ENCODE measurements at regions not wholly inside any gene's neighbourhood (a gene's known extent, or its start where the extent isn't known, plus 50 kb on each side); places are given as distances from the start of the nearest gene placed in this dataset.
A peak's percentile ranks its signal among the peaks of the same experiment; 100 is the strongest.

- H3K27me3 ChIP-seq (replicated peaks; ENCODE audit: control insufficient read depth, insufficient read depth, low read length), result no peaks in the 10 kb centered on the region
- DNase-seq (ENCODE audit: extremely low read depth, insufficient read length), result no peak
- TF ChIP-seq, protein P1, sequence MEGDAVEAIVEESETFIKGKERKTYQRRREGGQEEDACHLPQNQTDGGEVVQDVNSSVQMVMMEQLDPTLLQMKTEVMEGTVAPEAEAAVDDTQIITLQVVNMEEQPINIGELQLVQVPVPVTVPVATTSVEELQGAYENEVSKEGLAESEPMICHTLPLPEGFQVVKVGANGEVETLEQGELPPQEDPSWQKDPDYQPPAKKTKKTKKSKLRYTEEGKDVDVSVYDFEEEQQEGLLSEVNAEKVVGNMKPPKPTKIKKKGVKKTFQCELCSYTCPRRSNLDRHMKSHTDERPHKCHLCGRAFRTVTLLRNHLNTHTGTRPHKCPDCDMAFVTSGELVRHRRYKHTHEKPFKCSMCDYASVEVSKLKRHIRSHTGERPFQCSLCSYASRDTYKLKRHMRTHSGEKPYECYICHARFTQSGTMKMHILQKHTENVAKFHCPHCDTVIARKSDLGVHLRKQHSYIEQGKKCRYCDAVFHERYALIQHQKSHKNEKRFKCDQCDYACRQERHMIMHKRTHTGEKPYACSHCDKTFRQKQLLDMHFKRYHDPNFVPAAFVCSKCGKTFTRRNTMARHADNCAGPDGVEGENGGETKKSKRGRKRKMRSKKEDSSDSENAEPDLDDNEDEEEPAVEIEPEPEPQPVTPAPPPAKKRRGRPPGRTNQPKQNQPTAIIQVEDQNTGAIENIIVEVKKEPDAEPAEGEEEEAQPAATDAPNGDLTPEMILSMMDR (IDR thresholded peaks at IDR 0.05; ENCODE audit: insufficient read depth, low read length, poor library complexity, severe bottlenecking), result peak; percentile 63
Measured at GRCh38 chr3:8301977-8302735, 199.5 kb upstream of the LMCD1 start.

DNA sequence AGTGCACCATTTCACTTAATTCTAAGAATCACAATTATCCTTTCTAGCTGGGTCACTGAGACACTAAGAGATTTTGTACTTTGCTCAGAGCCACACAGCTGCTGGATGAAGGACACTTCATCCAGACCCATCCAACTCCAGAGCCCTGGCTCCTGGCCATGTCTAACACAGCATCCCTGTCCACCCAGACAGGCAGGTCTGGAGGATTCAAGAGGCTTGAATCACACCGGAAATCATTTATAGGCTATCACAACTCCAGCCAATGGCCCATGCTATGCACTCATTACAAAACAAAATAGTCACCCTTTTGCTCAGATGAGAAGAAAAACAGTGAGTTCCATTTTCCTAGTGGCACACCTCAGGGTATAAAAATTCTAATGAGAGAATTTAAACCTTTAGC lies 198.2 kb upstream of the LMCD1 start:
- no peaks in the 10 kb centered on the region for H3K27me3 ChIP-seq (replicated peaks; ENCODE audit: control insufficient read depth, insufficient read depth, low read length)
- H3K4me3 ChIP-seq (replicated peaks; ENCODE audit: low read depth, low read length), result no peak overlapping the region
- no peak for DNase-seq (ENCODE audit: extremely low read depth, insufficient read length)
- no peaks in the 10 kb centered on the region for H3K36me3 ChIP-seq (ENCODE audit: control insufficient read depth, insufficient read depth, low read length)
- TF ChIP-seq, protein P1 (IDR thresholded peaks at IDR 0.05; ENCODE audit: insufficient read depth, low read length, poor library complexity, severe bottlenecking), result no peak

More at GRCh38 chr3:8301977-8302735, 199.5 kb upstream of the LMCD1 start:
- no peaks in the 10 kb centered on the region for H3K36me3 ChIP-seq (ENCODE audit: control insufficient read depth, insufficient read depth, low read length)
- H3K4me3 ChIP-seq (replicated peaks; ENCODE audit: low read depth, low read length), result no peak overlapping the region

DNA sequence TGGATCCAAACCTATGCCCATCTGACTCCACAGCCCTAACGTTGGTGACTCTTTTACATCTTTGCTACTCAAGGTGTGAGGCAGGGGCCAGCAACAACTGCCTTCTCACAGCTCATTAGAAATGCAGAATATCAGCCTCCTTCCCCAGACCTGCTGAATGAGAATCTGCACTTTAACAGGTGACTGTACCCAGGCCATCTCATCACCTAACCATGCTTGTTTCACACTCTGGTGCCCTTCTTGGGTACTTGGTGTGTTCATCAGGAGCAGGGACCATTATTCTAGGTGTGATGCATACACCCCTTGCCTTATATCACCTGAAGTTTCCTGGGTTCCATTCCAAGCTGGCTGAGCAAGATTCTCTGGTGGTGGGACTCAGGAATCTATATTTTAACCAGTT lies 196.3 kb upstream of the LMCD1 start:
- Histone ChIP-seq H3K36me3 (ENCODE audit: control insufficient read depth, insufficient read depth, low read length) (no peaks in the 10 kb centered on the region), H3K27me3 (replicated peaks; ENCODE audit: control insufficient read depth, insufficient read depth, low read length) (no peaks in the 10 kb centered on the region), H3K4me3 (replicated peaks; ENCODE audit: low read depth, low read length) (no peak overlapping the region)
- no peak for DNase-seq (ENCODE audit: extremely low read depth, insufficient read length)
- TF ChIP-seq, protein P1 (IDR thresholded peaks at IDR 0.05; ENCODE audit: insufficient read depth, low read length, poor library complexity, severe bottlenecking), result no peak

DNA sequence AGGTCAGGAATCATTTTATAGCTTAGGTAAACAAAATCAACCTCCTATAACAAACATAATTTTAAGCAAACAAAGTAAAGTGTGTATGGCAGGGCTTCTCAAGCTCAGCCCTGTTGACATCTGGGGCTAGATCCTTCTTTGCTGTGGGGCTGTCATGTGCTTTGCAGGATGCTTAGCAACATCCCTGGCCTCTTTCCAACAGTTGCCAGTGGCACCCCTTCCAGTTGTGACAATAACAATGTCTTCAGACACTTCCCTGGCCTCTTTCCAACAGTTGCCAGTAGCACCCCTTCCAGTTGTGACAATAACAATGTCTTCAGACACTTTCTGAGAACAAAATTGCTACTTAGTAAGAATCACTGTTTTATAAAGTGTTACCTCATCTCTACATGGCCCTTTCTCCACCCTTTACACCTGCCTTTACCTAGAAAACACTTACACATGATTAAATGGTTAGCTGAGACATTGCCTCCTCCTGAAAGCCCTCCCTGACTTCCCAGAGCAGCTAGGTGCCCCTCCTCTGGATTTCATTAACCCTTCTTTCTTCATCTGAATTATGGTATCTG lies 194.0 kb upstream of the LMCD1 start:
- Histone ChIP-seq H3K36me3 (ENCODE audit: control insufficient read depth, insufficient read depth, low read length) (no peaks in the 10 kb centered on the region), H3K4me3 (replicated peaks; ENCODE audit: low read depth, low read length) (no peak overlapping the region), H3K27me3 (replicated peaks; ENCODE audit: control insufficient read depth, insufficient read depth, low read length) (no peaks in the 10 kb centered on the region)
- TF ChIP-seq, protein P1 (IDR thresholded peaks at IDR 0.05; ENCODE audit: insufficient read depth, low read length, poor library complexity, severe bottlenecking), result no peak
- no peak for DNase-seq (ENCODE audit: extremely low read depth, insufficient read length)

DNA sequence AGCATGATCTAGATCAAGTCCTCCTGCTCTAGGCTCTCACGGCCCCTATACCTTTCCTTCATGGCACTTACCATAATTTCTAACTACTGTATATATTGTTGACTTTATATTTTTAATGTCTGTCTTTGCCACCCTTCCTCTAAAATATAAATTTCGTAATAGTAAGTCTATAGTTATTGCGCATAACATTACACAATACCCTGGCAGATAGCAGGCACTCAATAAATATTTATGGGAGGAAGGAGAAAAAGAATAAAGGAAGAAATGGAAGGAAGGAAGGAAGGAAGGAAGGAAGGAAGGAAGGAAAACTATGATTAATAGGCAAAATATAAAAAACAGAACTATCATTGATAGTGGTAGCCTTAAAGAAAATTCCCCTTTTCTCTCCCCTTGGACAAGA lies 190.3 kb upstream of the LMCD1 start:
- TF ChIP-seq, protein P1 (IDR thresholded peaks at IDR 0.05; ENCODE audit: insufficient read depth, low read length, poor library complexity, severe bottlenecking), result no peak
- no peak overlapping the region for H3K4me3 ChIP-seq (replicated peaks; ENCODE audit: low read depth, low read length)
- no peaks in the 10 kb centered on the region for H3K27me3 ChIP-seq (replicated peaks; ENCODE audit: control insufficient read depth, insufficient read depth, low read length)
- no peak for DNase-seq (ENCODE audit: extremely low read depth, insufficient read length)
- H3K36me3 ChIP-seq (ENCODE audit: control insufficient read depth, insufficient read depth, low read length), result no peaks in the 10 kb centered on the region
